Memory B cell (primary cell): ENCODE measurements at regions not wholly inside any gene's neighbourhood (a gene's known extent, or its start where the extent isn't known, plus 50 kb on each side); places are given as distances from the start of the nearest gene placed in this dataset.
"Not testable (repeated sequence)": the region's sequence is repeated elsewhere in the genome, so short reads cannot be mapped to it uniquely, and the experiment has no call there.

ENCODE experiments used
- ATAC-seq: fragments of 150-1000 bp; cut with Tn5 transposase; 2 replicates; pipeline ENCODE4 v1.10.0; 2021; ENCODE audit warnings: low read depth, mild to moderate bottlenecking, moderate library complexity
- DNase-seq, 2 donors: peaks; one replicate each; pipeline ENCODE4 v3.0.0; 2022; ENCODE audit warnings: low spot score in 2 of 2
- H3K27ac Mint-ChIP-seq: one replicate; pipeline ENCODE4 v1.8.0; 2022; ENCODE audit warnings: mild to moderate bottlenecking, moderate library complexity, mixed read lengths
- H3K27me3 Mint-ChIP-seq: one replicate; pipeline ENCODE4 v1.8.0; 2022; ENCODE audit warnings: mixed read lengths
- H3K36me3 Mint-ChIP-seq: one replicate; pipeline ENCODE4 v1.8.0; 2022; ENCODE audit warnings: mild to moderate bottlenecking, mixed read lengths
- H3K4me1 Mint-ChIP-seq: one replicate; pipeline ENCODE4 v1.8.0; 2022; ENCODE audit warnings: mixed read lengths
- H3K4me3 Mint-ChIP-seq: one replicate; pipeline ENCODE4 v1.8.0; 2022; ENCODE audit warnings: mild to moderate bottlenecking, moderate library complexity, mixed read lengths
- H3K9me3 Mint-ChIP-seq: one replicate; pipeline ENCODE4 v1.8.0; 2022; ENCODE audit warnings: mixed read lengths

GRCh38 chr4:170853422-170854021, 763.8 kb upstream of the AADAT start:
- no peak for DNase-seq
- Mint-ChIP-seq H3K9me3 (peaks cover 5% of the 10 kb centered on the region), H3K27ac (no peak overlapping the region), H3K36me3 (no peaks in the 10 kb centered on the region), H3K4me1 (no peaks in the 10 kb centered on the region), H3K27me3 (no peaks in the 10 kb centered on the region), H3K4me3 (no peak overlapping the region)
- ATAC-seq, result no peak

GRCh38 chr4:170849969-170850368, 760.2 kb upstream of the AADAT start:
- H3K27me3 Mint-ChIP-seq, result no peaks in the 10 kb centered on the region
- no peaks in the 10 kb centered on the region for H3K4me1 Mint-ChIP-seq
- peaks cover 3% of the 10 kb centered on the region for H3K9me3 Mint-ChIP-seq
- ATAC-seq (no peak), DNase-seq (no peak)
- H3K27ac Mint-ChIP-seq, result no peak overlapping the region
- H3K36me3 Mint-ChIP-seq, result no peaks in the 10 kb centered on the region
- H3K4me3 Mint-ChIP-seq, result no peak overlapping the region

GRCh38 chr4:170827562-170828274, 738.0 kb upstream of the AADAT start:
- Mint-ChIP-seq H3K9me3 (peaks cover 5% of the 10 kb centered on the region), H3K36me3 (no peaks in the 10 kb centered on the region), H3K27ac (no peak overlapping the region), H3K27me3 (no peaks in the 10 kb centered on the region), H3K4me3 (no peak overlapping the region), H3K4me1 (no peaks in the 10 kb centered on the region)
- DNase-seq (no peak), ATAC-seq (no peak)

GRCh38 chr4:170818786-170819185, 729.0 kb upstream of the AADAT start:
- H3K9me3 Mint-ChIP-seq, result peaks cover 7% of the 10 kb centered on the region
- H3K4me3 Mint-ChIP-seq, result no peak overlapping the region
- H3K27me3 Mint-ChIP-seq, result no peaks in the 10 kb centered on the region
- no peaks in the 10 kb centered on the region for H3K4me1 Mint-ChIP-seq
- ATAC-seq (no peak), DNase-seq (no peak)
- no peak overlapping the region for H3K27ac Mint-ChIP-seq
- no peaks in the 10 kb centered on the region for H3K36me3 Mint-ChIP-seq

- Mint-ChIP-seq H3K27me3 (no peaks in the 10 kb centered on the region), H3K36me3 (no peaks in the 10 kb centered on the region), H3K4me1 (no peaks in the 10 kb centered on the region), H3K4me3 (no peak overlapping the region), H3K9me3 (peaks cover 1% of the 10 kb centered on the region), H3K27ac (no peak overlapping the region)
- ATAC-seq, result no peak
- no peak for DNase-seq
These were observed 715.6 kb upstream of the AADAT start for GRCh38 chr4:170805352-170805751.

GRCh38 chr4:170804930-170805329, 715.2 kb upstream of the AADAT start:
- no peaks in the 10 kb centered on the region for H3K4me1 Mint-ChIP-seq
- ATAC-seq (no peak), DNase-seq (no peak)
- no peak overlapping the region for H3K27ac Mint-ChIP-seq
- H3K9me3 Mint-ChIP-seq, result peaks cover 1% of the 10 kb centered on the region
- H3K4me3 Mint-ChIP-seq, result no peak overlapping the region
- no peaks in the 10 kb centered on the region for H3K27me3 Mint-ChIP-seq
- H3K36me3 Mint-ChIP-seq, result no peaks in the 10 kb centered on the region

GRCh38 chr4:170803492-170803891, 713.7 kb upstream of the AADAT start:
- DNase-seq (no peak), ATAC-seq (no peak)
- H3K27ac Mint-ChIP-seq, result no peak overlapping the region
- no peaks in the 10 kb centered on the region for H3K36me3 Mint-ChIP-seq
- no peaks in the 10 kb centered on the region for H3K4me1 Mint-ChIP-seq
- no peaks in the 10 kb centered on the region for H3K27me3 Mint-ChIP-seq
- peaks cover 1% of the 10 kb centered on the region for H3K9me3 Mint-ChIP-seq
- no peak overlapping the region for H3K4me3 Mint-ChIP-seq

GRCh38 chr4:170801771-170802170, 712.0 kb upstream of the AADAT start:
- no peaks in the 10 kb centered on the region for H3K36me3 Mint-ChIP-seq
- no peak overlapping the region for H3K4me3 Mint-ChIP-seq
- DNase-seq (no peak), ATAC-seq (no peak)
- no peaks in the 10 kb centered on the region for H3K4me1 Mint-ChIP-seq
- H3K27me3 Mint-ChIP-seq, result no peaks in the 10 kb centered on the region
- H3K27ac Mint-ChIP-seq, result no peak overlapping the region
- no peaks in the 10 kb centered on the region for H3K9me3 Mint-ChIP-seq

- H3K27ac Mint-ChIP-seq, result no peak overlapping the region
- H3K4me1 Mint-ChIP-seq, result no peaks in the 10 kb centered on the region
- ATAC-seq (no peak), DNase-seq (no peak)
- no peaks in the 10 kb centered on the region for H3K27me3 Mint-ChIP-seq
- H3K4me3 Mint-ChIP-seq, result no peak overlapping the region
- H3K36me3 Mint-ChIP-seq, result no peaks in the 10 kb centered on the region
- no peaks in the 10 kb centered on the region for H3K9me3 Mint-ChIP-seq
These were observed 704.8 kb upstream of the AADAT start for GRCh38 chr4:170794525-170794924.

GRCh38 chr4:170788540-170789051, 698.8 kb upstream of the AADAT start:
- ATAC-seq, H3K4me3 Mint-ChIP-seq, H3K27ac Mint-ChIP-seq, H3K4me1 Mint-ChIP-seq, H3K36me3 Mint-ChIP-seq, H3K27me3 Mint-ChIP-seq, H3K9me3 Mint-ChIP-seq, DNase-seq: not testable (repeated sequence)

- no peaks in the 10 kb centered on the region for H3K27me3 Mint-ChIP-seq
- H3K27ac Mint-ChIP-seq, result no peak overlapping the region
- ATAC-seq (no peak), DNase-seq (no peak)
- H3K4me1 Mint-ChIP-seq, result no peaks in the 10 kb centered on the region
- H3K9me3 Mint-ChIP-seq, result peaks cover 1% of the 10 kb centered on the region
- H3K4me3 Mint-ChIP-seq, result no peak overlapping the region
- H3K36me3 Mint-ChIP-seq, result no peaks in the 10 kb centered on the region
These were observed 687.9 kb upstream of the AADAT start for GRCh38 chr4:170777663-170778062.

- DNase-seq (no peak), ATAC-seq (no peak)
- Mint-ChIP-seq H3K4me3 (no peak overlapping the region), H3K27me3 (no peaks in the 10 kb centered on the region), H3K27ac (no peak overlapping the region), H3K4me1 (no peaks in the 10 kb centered on the region), H3K36me3 (no peaks in the 10 kb centered on the region), H3K9me3 (peaks cover 1% of the 10 kb centered on the region)
These were observed 687.2 kb upstream of the AADAT start for GRCh38 chr4:170776983-170777382.

- Mint-ChIP-seq H3K36me3 (no peaks in the 10 kb centered on the region), H3K4me1 (no peaks in the 10 kb centered on the region), H3K9me3 (peaks cover 1% of the 10 kb centered on the region), H3K4me3 (no peak overlapping the region), H3K27ac (no peak overlapping the region), H3K27me3 (no peaks in the 10 kb centered on the region)
- ATAC-seq, result no peak
- DNase-seq, result no peak
These were observed 686.1 kb upstream of the AADAT start for GRCh38 chr4:170775851-170776250.

- H3K27me3 Mint-ChIP-seq, result no peaks in the 10 kb centered on the region
- H3K4me3 Mint-ChIP-seq, result no peak overlapping the region
- no peaks in the 10 kb centered on the region for H3K36me3 Mint-ChIP-seq
- no peaks in the 10 kb centered on the region for H3K9me3 Mint-ChIP-seq
- DNase-seq, result no peak
- no peak overlapping the region for H3K27ac Mint-ChIP-seq
- no peak for ATAC-seq
- no peaks in the 10 kb centered on the region for H3K4me1 Mint-ChIP-seq
These were observed 684.0 kb upstream of the AADAT start for GRCh38 chr4:170773709-170774273.
